PC-3 (cell line): ENCODE measurements at regions not wholly inside any gene's neighbourhood (a gene's known extent, or its start where the extent isn't known, plus 50 kb on each side); places are given as distances from the start of the nearest gene placed in this dataset.

ENCODE experiments used
- ATAC-seq: fragments of 200-7000 bp; cut with Tn5 transposase; 2 replicates; pipeline ENCODE4 v1.9.1; 2020; ENCODE audit warnings: mild to moderate bottlenecking, moderate library complexity
- BruUV-seq: library from RNA; stranded (reverse); fragments of 400-500 nt; replicated peaks from 2 replicates; lab custom pipeline; 2021; lab: Mats Ljungman, UMichigan
- CTCF ChIA-PET: fragments of 300-600 bp; sonication (Branson Sonifier 250); formaldehyde crosslinking; loops from one replicate; lab custom pipeline; 2022; ENCODE audit warnings: antibody characterized with exemption; lab: Charles Lee
- POLR2A ChIA-PET: fragments of 300-600 bp; sonication (Branson Sonifier 250); formaldehyde crosslinking; loops from one replicate; lab custom pipeline; 2022; ENCODE audit warnings: antibody characterized with exemption; ENCODE audit not compliant: unreplicated experiment; lab: Charles Lee
- DNase-seq: peaks from one replicate; pipeline ENCODE4 v3.0.0-alpha.2; 2015
- H2AFZ ChIP-seq: fragments of 300-600 bp; sonication (generic); 2 replicates; pipeline ENCODE4 v1.6.0; 2016; ENCODE audit warnings: antibody characterized with exemption, low read length
- H3F3A ChIP-seq: fragments of 300-600 bp; sonication (generic); one replicate; pipeline ENCODE4 v1.6.0; 2017; ENCODE audit warnings: antibody characterized with exemption, low read length, control low read depth, mild to moderate bottlenecking; ENCODE audit not compliant: unreplicated experiment
- H3K27ac ChIP-seq: fragments of 300-600 bp; sonication (generic); 2 replicates; pipeline ENCODE4 v1.5.1; 2016; ENCODE audit warnings: mild to moderate bottlenecking, low read length
- H3K27me3 ChIP-seq: fragments of 300-600 bp; sonication (generic); 2 replicates; pipeline ENCODE4 v1.6.1; 2016; ENCODE audit warnings: low read length, mixed read lengths
- H3K36me3 ChIP-seq: fragments of 300-600 bp; sonication (generic); 2 replicates; pipeline ENCODE4 v1.6.1; 2016; ENCODE audit warnings: low read depth, mixed run types, low read length, mixed read lengths
- H3K4me1 ChIP-seq: fragments of 300-600 bp; sonication (generic); 2 replicates; pipeline ENCODE4 v1.5.1; 2016; ENCODE audit warnings: low read length; ENCODE audit not compliant: insufficient read depth
- H3K4me2 ChIP-seq: fragments of 300-600 bp; sonication (generic); 2 replicates; pipeline ENCODE4 v1.6.0; 2016; ENCODE audit warnings: low read length
- H3K4me3 ChIP-seq: fragments of 300-600 bp; sonication (generic); 2 replicates; pipeline ENCODE4 v1.5.1; 2016; ENCODE audit warnings: mild to moderate bottlenecking, low read length, mixed read lengths
- H3K79me2 ChIP-seq: fragments of 300-600 bp; sonication (generic); 2 replicates; pipeline ENCODE4 v1.6.1; 2017; ENCODE audit warnings: low read length, mixed read lengths
- H3K9ac ChIP-seq: fragments of 300-600 bp; sonication (generic); 2 replicates; pipeline ENCODE4 v1.6.0; 2016; ENCODE audit warnings: mild to moderate bottlenecking, low read length
- H3K9me2 ChIP-seq: fragments of 300-600 bp; sonication (generic); replicated peaks from 2 replicates; pipeline ENCODE4 v1.6.1; 2016; ENCODE audit warnings: mixed run types, low read length, mixed read lengths
- H3K9me3 ChIP-seq: fragments of 300-600 bp; sonication (generic); 2 replicates; pipeline ENCODE4 v1.6.1; 2016; ENCODE audit warnings: low read length, mixed read lengths
- H4K20me1 ChIP-seq: fragments of 300-600 bp; sonication (generic); 2 replicates; pipeline ENCODE4 v1.6.1; 2016; ENCODE audit warnings: low read length, mixed read lengths
- EZH2 ChIP-seq: fragments of 300-600 bp; sonication (generic); IDR thresholded peaks from one replicate; pipeline ENCODE4 v1.6.1; 2017; ENCODE audit warnings: antibody characterized with exemption, mild to moderate bottlenecking, low read length; ENCODE audit not compliant: unreplicated experiment
- EZH2phosphoT487 ChIP-seq: fragments of 300-600 bp; sonication (generic); IDR thresholded peaks from 2 replicates; pipeline ENCODE4 v1.6.1; 2018; ENCODE audit warnings: mild to moderate bottlenecking, antibody characterized with exemption, low read length, borderline replicate concordance
- intact Hi-C: fragments of 100-400 bp; cut with micrococcal nuclease; formaldehyde crosslinking; loops from 2 replicates; pipeline ENCODE4 v1.9.0; 2023
- TF ChIP-seq, protein P1 (sequence below): fragments of 300-600 bp; sonication (generic); conservative IDR thresholded peaks from 2 replicates; pipeline ENCODE4 v1.5.1; 2017; ENCODE audit warnings: antibody characterized with exemption, low read depth, mild to moderate bottlenecking, low read length

DNA sequence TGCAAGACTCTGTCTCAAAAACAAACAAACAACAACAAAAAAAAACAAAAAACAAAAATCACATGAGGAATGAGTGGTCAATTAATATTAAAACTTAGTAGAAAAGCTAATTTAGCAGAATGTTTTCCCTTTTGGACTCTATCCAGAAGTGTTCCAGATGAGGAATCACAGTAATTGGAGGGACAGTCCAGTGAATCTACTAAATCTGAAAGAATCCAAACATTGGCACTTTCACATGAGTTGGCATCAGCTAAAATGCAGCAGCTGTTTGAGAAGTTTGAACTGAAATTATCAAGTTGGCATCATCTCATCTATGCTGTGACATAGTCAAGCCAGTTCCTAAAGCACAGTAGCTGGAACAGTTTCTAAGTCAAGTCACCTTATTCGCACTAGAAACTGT is 367.8 kb downstream of the PPP1R3A start:
- Histone ChIP-seq H2AFZ (no peak overlapping the region), H3K9me3 (no peaks in the 10 kb centered on the region), H3K9ac (no peak overlapping the region), H3K4me2 (no peak overlapping the region), H3K27me3 (no peaks in the 10 kb centered on the region), H3K27ac (no peak overlapping the region), H3K4me1 (no peaks in the 10 kb centered on the region), H4K20me1 (no peaks in the 10 kb centered on the region), H3F3A (no peaks in the 10 kb centered on the region), H3K36me3 (no peaks in the 10 kb centered on the region), H3K9me2 (no peaks in the 10 kb centered on the region), H3K79me2 (no peaks in the 10 kb centered on the region), H3K4me3 (no peak overlapping the region)
- ChIA-PET POLR2A (no interaction called here), CTCF (no interaction called here)
- no peak for DNase-seq
- TF ChIP-seq EZH2phosphoT487: no peak
- TF ChIP-seq, protein P1, sequence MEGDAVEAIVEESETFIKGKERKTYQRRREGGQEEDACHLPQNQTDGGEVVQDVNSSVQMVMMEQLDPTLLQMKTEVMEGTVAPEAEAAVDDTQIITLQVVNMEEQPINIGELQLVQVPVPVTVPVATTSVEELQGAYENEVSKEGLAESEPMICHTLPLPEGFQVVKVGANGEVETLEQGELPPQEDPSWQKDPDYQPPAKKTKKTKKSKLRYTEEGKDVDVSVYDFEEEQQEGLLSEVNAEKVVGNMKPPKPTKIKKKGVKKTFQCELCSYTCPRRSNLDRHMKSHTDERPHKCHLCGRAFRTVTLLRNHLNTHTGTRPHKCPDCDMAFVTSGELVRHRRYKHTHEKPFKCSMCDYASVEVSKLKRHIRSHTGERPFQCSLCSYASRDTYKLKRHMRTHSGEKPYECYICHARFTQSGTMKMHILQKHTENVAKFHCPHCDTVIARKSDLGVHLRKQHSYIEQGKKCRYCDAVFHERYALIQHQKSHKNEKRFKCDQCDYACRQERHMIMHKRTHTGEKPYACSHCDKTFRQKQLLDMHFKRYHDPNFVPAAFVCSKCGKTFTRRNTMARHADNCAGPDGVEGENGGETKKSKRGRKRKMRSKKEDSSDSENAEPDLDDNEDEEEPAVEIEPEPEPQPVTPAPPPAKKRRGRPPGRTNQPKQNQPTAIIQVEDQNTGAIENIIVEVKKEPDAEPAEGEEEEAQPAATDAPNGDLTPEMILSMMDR: no peak
- TF ChIP-seq EZH2: no peak
- no peak for ATAC-seq
- BruUV-seq: no TSS peak
- intact Hi-C loops: loop anchor here (5.0 kb wide), 1 partner anchor 551 kb away; no protein-coding TSS in a partner anchor

DNA sequence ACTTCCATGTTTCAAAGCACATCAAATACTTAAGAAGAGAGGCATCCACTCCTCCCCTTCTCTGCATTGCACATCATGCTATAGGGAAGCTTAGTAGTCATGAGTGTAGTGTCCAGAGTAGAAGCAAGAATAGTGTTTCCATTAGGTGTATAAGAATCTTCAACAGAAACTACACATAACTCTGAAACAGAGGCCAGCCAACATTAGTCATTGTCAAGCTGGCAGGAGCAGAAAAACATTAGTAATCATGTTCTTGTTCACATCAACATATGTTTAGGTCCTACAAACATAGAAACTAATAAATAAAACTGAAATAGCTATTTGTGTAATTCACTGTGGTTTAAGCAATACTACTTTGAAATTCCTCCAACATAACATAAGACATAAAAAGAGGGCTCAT is 370.2 kb downstream of the PPP1R3A start:
- H3K4me1 ChIP-seq: no peaks in the 10 kb centered on the region
- H3K27ac ChIP-seq: no peak overlapping the region
- no peaks in the 10 kb centered on the region for H3K36me3 ChIP-seq
- H3K4me3 ChIP-seq: no peak overlapping the region
- no peaks in the 10 kb centered on the region for H3K27me3 ChIP-seq
- TF ChIP-seq, protein P1: no peak
- TF ChIP-seq EZH2: no peak
- no peaks in the 10 kb centered on the region for H3K9me2 ChIP-seq
- H3K79me2 ChIP-seq: no peaks in the 10 kb centered on the region
- POLR2A ChIA-PET: no interaction called here
- BruUV-seq: no TSS peak
- no peaks in the 10 kb centered on the region for H4K20me1 ChIP-seq
- H2AFZ ChIP-seq: no peak overlapping the region
- ATAC-seq (no peak), DNase-seq (no peak)
- H3K9ac ChIP-seq: no peak overlapping the region
- CTCF ChIA-PET: no interaction called here
- no peaks in the 10 kb centered on the region for H3F3A ChIP-seq
- H3K4me2 ChIP-seq: no peak overlapping the region
- no peaks in the 10 kb centered on the region for H3K9me3 ChIP-seq
- intact Hi-C loops: no loop called here

DNA sequence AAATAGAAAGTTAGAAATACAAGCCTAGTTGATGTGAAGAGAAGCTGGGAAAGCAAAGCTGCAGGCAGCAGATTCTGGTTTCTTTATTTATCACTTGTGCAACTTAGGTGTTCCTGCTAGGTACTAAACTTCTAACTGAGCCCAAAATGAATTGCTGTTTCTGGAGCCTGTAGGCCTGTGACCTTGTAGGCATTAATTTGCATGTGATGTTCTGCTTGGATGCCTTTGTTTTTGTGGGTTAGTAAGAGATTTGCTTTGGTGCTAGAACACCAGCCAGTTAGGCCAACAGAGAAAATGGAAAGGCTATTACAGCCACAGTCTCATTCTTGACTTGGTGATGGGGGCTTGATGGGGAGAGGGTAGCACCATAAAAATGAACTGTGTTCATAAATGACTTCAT is 370.7 kb downstream of the PPP1R3A start:
- intact Hi-C loops: no loop called here
- POLR2A ChIA-PET: no interaction called here

More for the DNA sequence above, 370.7 kb downstream of the PPP1R3A start:
- Histone ChIP-seq H3K79me2 (no peaks in the 10 kb centered on the region), H3F3A (no peaks in the 10 kb centered on the region), H3K27ac (no peak overlapping the region), H3K4me2 (no peak overlapping the region), H3K4me3 (no peak overlapping the region), H3K9me2 (no peaks in the 10 kb centered on the region), H3K9me3 (no peaks in the 10 kb centered on the region), H3K9ac (no peak overlapping the region), H3K4me1 (no peaks in the 10 kb centered on the region), H3K36me3 (no peaks in the 10 kb centered on the region), H3K27me3 (no peaks in the 10 kb centered on the region), H4K20me1 (no peaks in the 10 kb centered on the region), H2AFZ (no peak overlapping the region)
- ATAC-seq: no peak
- DNase-seq: no peak
- BruUV-seq: no TSS peak
- TF ChIP-seq EZH2phosphoT487 (no peak), EZH2 (no peak)
- TF ChIP-seq, protein P1: no peak
- CTCF ChIA-PET: no interaction called here
